ENCODE measurements at regions not wholly inside any gene's neighbourhood (a gene's known extent, or its start where the extent isn't known, plus 50 kb on each side); places are given as distances from the start of the nearest gene placed in this dataset.
"Not testable (repeated sequence)": the region's sequence is repeated elsewhere in the genome, so short reads cannot be mapped to it uniquely, and the experiment has no call there.

GRCh38 chr13:50485979-50486935 lies 357.2 kb downstream of the DLEU7 start:
- Histone ChIP-seq H3K9me3 (no peaks in the 10 kb centered on the region), H3K4me1 (no peaks in the 10 kb centered on the region), H3K27me3 (no peaks in the 10 kb centered on the region), H3K27ac (no peak overlapping the region), H3K4me3 (no peak overlapping the region), H3K36me3 (no peaks in the 10 kb centered on the region), H3K9ac (ENCODE audit: low read depth in 2 of 2, low read length in 2 of 2) (no peak overlapping the region)
- TF ChIP-seq CTCF (IDR thresholded peaks at IDR 0.05): no peak
- intact Hi-C loops (cut with DNase I): no loop called here
- DNase-seq: no peak

GRCh38 chr13:50493683-50494082 lies 349.8 kb downstream of the DLEU7 start:
- TF ChIP-seq CTCF (IDR thresholded peaks at IDR 0.05): no peak
- H3K9me3 ChIP-seq: no peaks in the 10 kb centered on the region
- no peaks in the 10 kb centered on the region for H3K36me3 ChIP-seq
- no peak for DNase-seq
- H3K9ac ChIP-seq (ENCODE audit: low read depth in 2 of 2, low read length in 2 of 2): no peak overlapping the region
- H3K4me3 ChIP-seq: no peak overlapping the region
- H3K4me1 ChIP-seq: no peaks in the 10 kb centered on the region
- H3K27me3 ChIP-seq: no peaks in the 10 kb centered on the region
- H3K27ac ChIP-seq: no peak overlapping the region
- intact Hi-C loops (cut with DNase I): no loop called here

- no peaks in the 10 kb centered on the region for H3K9me3 ChIP-seq
- no peaks in the 10 kb centered on the region for H3K4me1 ChIP-seq
- H3K9ac ChIP-seq (ENCODE audit: low read depth in 2 of 2, low read length in 2 of 2): no peak overlapping the region
- no peak for TF ChIP-seq CTCF (IDR thresholded peaks at IDR 0.05)
- no peaks in the 10 kb centered on the region for H3K27me3 ChIP-seq
- H3K4me3 ChIP-seq: no peak overlapping the region
- no peak for DNase-seq
- H3K36me3 ChIP-seq: no peaks in the 10 kb centered on the region
- intact Hi-C loops (cut with DNase I): no loop called here
- no peak overlapping the region for H3K27ac ChIP-seq
These were observed 349.4 kb downstream of the DLEU7 start for GRCh38 chr13:50494138-50494537.

GRCh38 chr13:50503212-50503611 lies 340.3 kb downstream of the DLEU7 start:
- intact Hi-C loops (cut with DNase I): not testable (repeated sequence)

GRCh38 chr13:50509167-50509566 lies 334.3 kb downstream of the DLEU7 start:
- H3K27ac ChIP-seq: no peak overlapping the region
- H3K36me3 ChIP-seq: no peaks in the 10 kb centered on the region
- H3K27me3 ChIP-seq: no peaks in the 10 kb centered on the region
- TF ChIP-seq CTCF (IDR thresholded peaks at IDR 0.05): no peak
- H3K9me3 ChIP-seq: no peaks in the 10 kb centered on the region
- no peak for DNase-seq
- intact Hi-C loops (cut with DNase I): no loop called here
- no peak overlapping the region for H3K9ac ChIP-seq (ENCODE audit: low read depth in 2 of 2, low read length in 2 of 2)
- no peak overlapping the region for H3K4me3 ChIP-seq
- peaks cover 5% of the 10 kb centered on the region for H3K4me1 ChIP-seq

More at GRCh38 chr13:50503212-50503611, 340.3 kb downstream of the DLEU7 start:
- H3K27me3 ChIP-seq; H3K9me3 ChIP-seq; DNase-seq; H3K4me1 ChIP-seq; H3K36me3 ChIP-seq; H3K27ac ChIP-seq; H3K4me3 ChIP-seq; H3K9ac ChIP-seq (ENCODE audit: low read depth in 2 of 2, low read length in 2 of 2): not testable (repeated sequence)

GRCh38 chr13:50509771-50510441 lies 333.6 kb downstream of the DLEU7 start:
- H3K27me3 ChIP-seq: no peaks in the 10 kb centered on the region

GRCh38 chr13:50510885-50511545 lies 332.5 kb downstream of the DLEU7 start:
- H3K27ac ChIP-seq; DNase-seq; intact Hi-C loops (cut with DNase I): not testable (repeated sequence)

More at GRCh38 chr13:50509771-50510441, 333.6 kb downstream of the DLEU7 start:
- Histone ChIP-seq H3K4me1 (peaks cover 5% of the 10 kb centered on the region), H3K36me3 (no peaks in the 10 kb centered on the region), H3K27ac (no peak overlapping the region), H3K9me3 (no peaks in the 10 kb centered on the region), H3K4me3 (no peak overlapping the region), H3K9ac (ENCODE audit: low read depth in 2 of 2, low read length in 2 of 2) (no peak overlapping the region)
- TF ChIP-seq CTCF (IDR thresholded peaks at IDR 0.05): no peak
- intact Hi-C loops (cut with DNase I): no loop called here
- DNase-seq: no peak

More at GRCh38 chr13:50510885-50511545, 332.5 kb downstream of the DLEU7 start:
- not testable (repeated sequence) for H3K27me3 ChIP-seq; H3K9me3 ChIP-seq; H3K36me3 ChIP-seq; H3K9ac ChIP-seq (ENCODE audit: low read depth in 2 of 2, low read length in 2 of 2); H3K4me1 ChIP-seq; H3K4me3 ChIP-seq

All from colonic mucosa (tissue), 4 donors.